ENCODE measurements at regions not wholly inside any gene's neighbourhood (a gene's known extent, or its start where the extent isn't known, plus 50 kb on each side); places are given as distances from the start of the nearest gene placed in this dataset.

DNA sequence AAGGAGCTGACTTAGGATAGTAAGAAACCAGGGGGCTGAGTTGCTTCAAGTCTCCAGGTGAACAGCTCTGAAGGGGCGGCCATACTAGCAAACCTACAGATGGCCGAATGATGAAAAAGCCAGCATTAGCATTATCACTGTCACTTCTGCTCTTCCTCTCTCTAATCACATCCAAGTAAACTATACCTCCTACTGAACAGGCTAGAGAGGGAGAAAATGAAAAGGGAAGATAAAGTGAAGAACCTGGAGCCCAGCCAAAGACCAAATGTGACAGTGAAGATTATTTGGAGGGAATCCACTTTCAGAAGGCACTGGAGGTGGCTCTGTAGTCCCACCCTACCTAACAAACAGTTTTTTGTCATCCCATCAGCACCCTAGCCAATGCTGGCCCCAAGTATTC, 50.4 kb upstream of the PRPS1 start:
- TF ChIP-seq POLR2A (IDR thresholded peaks at IDR 0.05), result no peak
- TF ChIP-seq, protein P1, sequence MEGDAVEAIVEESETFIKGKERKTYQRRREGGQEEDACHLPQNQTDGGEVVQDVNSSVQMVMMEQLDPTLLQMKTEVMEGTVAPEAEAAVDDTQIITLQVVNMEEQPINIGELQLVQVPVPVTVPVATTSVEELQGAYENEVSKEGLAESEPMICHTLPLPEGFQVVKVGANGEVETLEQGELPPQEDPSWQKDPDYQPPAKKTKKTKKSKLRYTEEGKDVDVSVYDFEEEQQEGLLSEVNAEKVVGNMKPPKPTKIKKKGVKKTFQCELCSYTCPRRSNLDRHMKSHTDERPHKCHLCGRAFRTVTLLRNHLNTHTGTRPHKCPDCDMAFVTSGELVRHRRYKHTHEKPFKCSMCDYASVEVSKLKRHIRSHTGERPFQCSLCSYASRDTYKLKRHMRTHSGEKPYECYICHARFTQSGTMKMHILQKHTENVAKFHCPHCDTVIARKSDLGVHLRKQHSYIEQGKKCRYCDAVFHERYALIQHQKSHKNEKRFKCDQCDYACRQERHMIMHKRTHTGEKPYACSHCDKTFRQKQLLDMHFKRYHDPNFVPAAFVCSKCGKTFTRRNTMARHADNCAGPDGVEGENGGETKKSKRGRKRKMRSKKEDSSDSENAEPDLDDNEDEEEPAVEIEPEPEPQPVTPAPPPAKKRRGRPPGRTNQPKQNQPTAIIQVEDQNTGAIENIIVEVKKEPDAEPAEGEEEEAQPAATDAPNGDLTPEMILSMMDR (IDR thresholded peaks at IDR 0.05), result no peak

All from right lobe of liver (tissue), 4 donors.